ENCODE measurements at regions not wholly inside any gene's neighbourhood (a gene's known extent, or its start where the extent isn't known, plus 50 kb on each side); places are given as distances from the start of the nearest gene placed in this dataset.

GRCh38 chr2:35468245-35468644 is 887.3 kb upstream of the CRIM1 start:
- DNase-seq (ENCODE audit: low spot score), result no peak
- Mint-ChIP-seq H3K4me1 (ENCODE audit: unreplicated experiment) (no peaks in the 10 kb centered on the region), H3K9me3 (ENCODE audit: unreplicated experiment) (no peaks in the 10 kb centered on the region), H3K4me3 (ENCODE audit: unreplicated experiment) (no peak overlapping the region), H3K27ac (ENCODE audit: unreplicated experiment) (no peak overlapping the region), H3K36me3 (ENCODE audit: low read depth, unreplicated experiment) (no peaks in the 10 kb centered on the region), H3K27me3 (ENCODE audit: unreplicated experiment) (no peaks in the 10 kb centered on the region)
- TF ChIP-seq CTCF (IDR thresholded peaks at IDR 0.05; ENCODE audit: unreplicated experiment), result no peak

GRCh38 chr2:35463805-35464596 is 891.6 kb upstream of the CRIM1 start:
- Mint-ChIP-seq H3K4me1 (ENCODE audit: unreplicated experiment) (no peaks in the 10 kb centered on the region), H3K27me3 (ENCODE audit: unreplicated experiment) (no peaks in the 10 kb centered on the region), H3K36me3 (ENCODE audit: low read depth, unreplicated experiment) (no peaks in the 10 kb centered on the region), H3K9me3 (ENCODE audit: unreplicated experiment) (no peaks in the 10 kb centered on the region), H3K4me3 (ENCODE audit: unreplicated experiment) (no peak overlapping the region), H3K27ac (ENCODE audit: unreplicated experiment) (no peak overlapping the region)
- DNase-seq (ENCODE audit: low spot score), result no peak
- TF ChIP-seq CTCF (IDR thresholded peaks at IDR 0.05; ENCODE audit: unreplicated experiment), result no peak

GRCh38 chr2:35462226-35462998 is 893.2 kb upstream of the CRIM1 start:
- no peak for DNase-seq (ENCODE audit: low spot score)
- TF ChIP-seq CTCF (IDR thresholded peaks at IDR 0.05; ENCODE audit: unreplicated experiment), result no peak
- Mint-ChIP-seq H3K36me3 (ENCODE audit: low read depth, unreplicated experiment) (no peaks in the 10 kb centered on the region), H3K27ac (ENCODE audit: unreplicated experiment) (no peak overlapping the region), H3K27me3 (ENCODE audit: unreplicated experiment) (no peaks in the 10 kb centered on the region), H3K4me1 (ENCODE audit: unreplicated experiment) (no peaks in the 10 kb centered on the region), H3K9me3 (ENCODE audit: unreplicated experiment) (no peaks in the 10 kb centered on the region), H3K4me3 (ENCODE audit: unreplicated experiment) (no peak overlapping the region)

GRCh38 chr2:35461406-35461805 is 894.2 kb upstream of the CRIM1 start:
- no peak for DNase-seq (ENCODE audit: low spot score)
- Mint-ChIP-seq H3K9me3 (ENCODE audit: unreplicated experiment) (no peaks in the 10 kb centered on the region), H3K27me3 (ENCODE audit: unreplicated experiment) (no peaks in the 10 kb centered on the region), H3K4me1 (ENCODE audit: unreplicated experiment) (no peaks in the 10 kb centered on the region), H3K36me3 (ENCODE audit: low read depth, unreplicated experiment) (no peaks in the 10 kb centered on the region), H3K27ac (ENCODE audit: unreplicated experiment) (no peak overlapping the region), H3K4me3 (ENCODE audit: unreplicated experiment) (no peak overlapping the region)
- TF ChIP-seq CTCF (IDR thresholded peaks at IDR 0.05; ENCODE audit: unreplicated experiment), result no peak
